Esophagus muscularis mucosa (tissue), 4 donors: ENCODE measurements at regions not wholly inside any gene's neighbourhood (a gene's known extent, or its start where the extent isn't known, plus 50 kb on each side); places are given as distances from the start of the nearest gene placed in this dataset.

ENCODE experiments used
- DNase-seq: peaks from one replicate; pipeline ENCODE4 v3.0.0-alpha.2; 2017; ENCODE audit errors: extremely low spot score
- H3K27ac ChIP-seq, 4 donors: fragments of 200-600 bp; sonication (generic); replicated peaks in 1 of 4; 1 replicate in 3 of 4; 2 replicates in 1 of 4; pipeline ENCODE4 v1.5.1; 2016 to 2019; ENCODE audit warnings: mild to moderate bottlenecking in 1 of 4
- H3K27me3 ChIP-seq, 4 donors: fragments of 200-600 bp; sonication (generic); one replicate each; pipeline versions ENCODE4 v1.5.1 to v1.6.0; 2016 to 2019
- H3K36me3 ChIP-seq, 4 donors: fragments of 200-600 bp; sonication (generic); one replicate each; pipeline ENCODE4 v1.5.1; 2016 to 2019
- H3K4me1 ChIP-seq, 4 donors: fragments of 200-600 bp; sonication (generic); one replicate each; pipeline ENCODE4 v1.5.1; 2016 to 2019
- H3K4me3 ChIP-seq, 4 donors: fragments of 200-600 bp; sonication (generic); 1 replicate in 2 of 4; 2 replicates in 2 of 4; pipeline ENCODE4 v1.5.1; 2016 to 2019; ENCODE audit warnings: mild to moderate bottlenecking in 4 of 4, moderate library complexity in 1 of 4
- H3K9me3 ChIP-seq, 4 donors: fragments of 200-600 bp; sonication (generic); 1 replicate in 3 of 4; 2 replicates in 1 of 4; pipeline ENCODE4 v1.5.1; 2016 to 2019
- CTCF ChIP-seq, 3 experiments: fragments of 200-600 bp in 2 of 3; fragments of 450-650 bp in 1 of 3; sonication (generic) in 2 of 3; IDR thresholded peaks; one replicate each; pipeline ENCODE4 v1.5.1; 2017 to 2019; ENCODE audit warnings: antibody characterized with exemption in 3 of 3, mild to moderate bottlenecking in 2 of 3, moderate library complexity in 1 of 3
- EP300 ChIP-seq: sonication (generic); formaldehyde crosslinking; IDR thresholded peaks from one replicate; pipeline ENCODE4 v1.6.1; 2017; ENCODE audit warnings: antibody characterized with exemption
- POLR2A ChIP-seq: fragments of 450-650 bp; IDR thresholded peaks from one replicate; pipeline ENCODE4 v1.6.1; 2017; ENCODE audit warnings: antibody characterized with exemption, moderate library complexity, mild to moderate bottlenecking, low read depth
- POLR2AphosphoS5 ChIP-seq, 2 donors: sonication (generic); formaldehyde crosslinking; IDR thresholded peaks; one replicate each; pipeline ENCODE4 v1.6.1; 2017; ENCODE audit warnings: antibody characterized with exemption in 2 of 2
- WGBS: methylation state at CpG from one replicate; pipeline ENCODE4 v1.1.5; 2018; 5-methylcytosine and 5-hydroxymethylcytosine counted together
- intact Hi-C: fragments of 100-400 bp; cut with DNase I; formaldehyde crosslinking; loops from one replicate; pipeline ENCODE4 v1.15.1; 2023

- intact Hi-C loops: no loop called here
- no peak for TF ChIP-seq POLR2AphosphoS5 (IDR thresholded peaks at IDR 0.05)
- no peak for TF ChIP-seq EP300
- no peak for TF ChIP-seq CTCF (IDR thresholded peaks at IDR 0.05)
- TF ChIP-seq POLR2A: no peak
- Histone ChIP-seq H3K27me3 (peaks cover 0 to 40% (median 0%) of the 10 kb centered on the region in 4 donors), H3K9me3 (no peaks in the 10 kb centered on the region), H3K4me1 (peaks cover 0 to 9% (median 8%) of the 10 kb centered on the region in 4 donors), H3K27ac (no peak overlapping the region), H3K4me3 (no peak overlapping the region), H3K36me3 (no peaks in the 10 kb centered on the region)
- peak; percentile 72 for DNase-seq
- WGBS: 89% methylated on average over 11 of the region's 15 CpGs
Measured at GRCh38 chr22:47626428-47627390, 864.3 kb downstream of the TBC1D22A start.

- peak; percentile 77 for DNase-seq
- WGBS: 76% methylated on average over 26 of the region's 30 CpGs
Measured at GRCh38 chr22:47625531-47626427, 863.3 kb downstream of the TBC1D22A start.

GRCh38 chr22:47625013-47625385, 862.5 kb downstream of the TBC1D22A start:
- Histone ChIP-seq H3K4me1 (peaks cover 0 to 9% (median 8%) of the 10 kb centered on the region in 4 donors), H3K4me3 (no peak overlapping the region), H3K9me3 (no peaks in the 10 kb centered on the region), H3K27me3 (peaks cover 0 to 54% (median 0%) of the 10 kb centered on the region in 4 donors), H3K36me3 (no peaks in the 10 kb centered on the region), H3K27ac (no peak overlapping the region)
- DNase-seq: no peak
- WGBS: 80% methylated on average over 13 of the region's 13 CpGs
- no peak for TF ChIP-seq POLR2AphosphoS5 (IDR thresholded peaks at IDR 0.05)
- no peak for TF ChIP-seq EP300
- no peak for TF ChIP-seq POLR2A
- no peak for TF ChIP-seq CTCF (IDR thresholded peaks at IDR 0.05)
- intact Hi-C loops: no loop called here

More at GRCh38 chr22:47625531-47626427, 863.3 kb downstream of the TBC1D22A start:
- TF ChIP-seq POLR2A: no peak
- TF ChIP-seq CTCF (IDR thresholded peaks at IDR 0.05): no peak
- TF ChIP-seq EP300: no peak
- no peak for TF ChIP-seq POLR2AphosphoS5 (IDR thresholded peaks at IDR 0.05)
- Histone ChIP-seq H3K4me1 (peaks cover 0 to 9% (median 8%) of the 10 kb centered on the region in 4 donors), H3K4me3 (no peak overlapping the region), H3K9me3 (no peaks in the 10 kb centered on the region), H3K27ac (no peak overlapping the region), H3K36me3 (no peaks in the 10 kb centered on the region), H3K27me3 (peaks cover 0 to 48% (median 0%) of the 10 kb centered on the region in 4 donors)
- intact Hi-C loops: no loop called here

- H3K27ac ChIP-seq: no peak overlapping the region
- DNase-seq: peak; percentile 91
- no peak overlapping the region for H3K4me3 ChIP-seq
- TF ChIP-seq POLR2AphosphoS5 (IDR thresholded peaks at IDR 0.05) (no peak), EP300 (no peak), CTCF (IDR thresholded peaks at IDR 0.05) (no peak), POLR2A (no peak)
- peaks cover 0 to 54% (median 0%) of the 10 kb centered on the region in 4 donors for H3K27me3 ChIP-seq
- H3K9me3 ChIP-seq: no peaks in the 10 kb centered on the region
- intact Hi-C loops: no loop called here
- peaks cover 0 to 9% (median 8%) of the 10 kb centered on the region in 4 donors for H3K4me1 ChIP-seq
- 84% methylated on average over 14 of the region's 22 CpGs for WGBS
- no peaks in the 10 kb centered on the region for H3K36me3 ChIP-seq
Measured at GRCh38 chr22:47624252-47625012, 862.0 kb downstream of the TBC1D22A start.
